Cardiac muscle cell (in vitro differentiated cells and primary cell): ENCODE measurements at regions not wholly inside any gene's neighbourhood (a gene's known extent, or its start where the extent isn't known, plus 50 kb on each side); places are given as distances from the start of the nearest gene placed in this dataset.

ENCODE experiments used
- DNase-seq, 2 donors: peaks; one replicate each; pipeline versions ENCODE4 v3.0.0 to v3.0.0-alpha.2; 2010 to 2017; ENCODE audit warnings: low read depth in 1 of 2, low spot score in 1 of 2
- H3K27ac ChIP-seq: fragments of 200-600 bp; sonication (generic); 2 replicates; pipeline ENCODE4 v1.5.1; 2016
- H3K27me3 ChIP-seq: fragments of 200-600 bp; sonication (generic); 2 replicates; pipeline ENCODE4 v1.6.0; 2016; ENCODE audit warnings: control low read depth
- H3K36me3 ChIP-seq: fragments of 200-600 bp; sonication (generic); 2 replicates; pipeline ENCODE4 v1.5.1; 2016; ENCODE audit warnings: control low read depth
- H3K4me1 ChIP-seq: fragments of 200-600 bp; sonication (generic); 2 replicates; pipeline ENCODE4 v1.8.1; 2017; ENCODE audit warnings: low read depth, mild to moderate bottlenecking, mixed run types
- H3K4me3 ChIP-seq: fragments of 200-600 bp; sonication (generic); 2 replicates; pipeline ENCODE4 v1.5.1; 2016; ENCODE audit warnings: mild to moderate bottlenecking
- H3K9me3 ChIP-seq: fragments of 200-600 bp; sonication (generic); 2 replicates; pipeline ENCODE4 v1.5.1; 2017; ENCODE audit warnings: low read depth, mild to moderate bottlenecking, control low read depth
- CTCF ChIP-seq: IDR thresholded peaks from 2 replicates; pipeline ENCODE4 v1.5.1; 2012; ENCODE audit warnings: low read depth, mild to moderate bottlenecking, low read length

- TF ChIP-seq CTCF, result no peak
- no peaks in the 10 kb centered on the region for H3K36me3 ChIP-seq
- DNase-seq, result peak; percentile 11 to 18
- no peaks in the 10 kb centered on the region for H3K9me3 ChIP-seq
- H3K4me3 ChIP-seq, result no peak overlapping the region
- peaks cover 28% of the 10 kb centered on the region for H3K4me1 ChIP-seq
- H3K27ac ChIP-seq, result no peak overlapping the region
- H3K27me3 ChIP-seq, result no peaks in the 10 kb centered on the region
Observed at GRCh38 chr6:163958646-163959045, 544.1 kb downstream of the QKI start.

- Histone ChIP-seq H3K27me3 (no peaks in the 10 kb centered on the region), H3K4me1 (peaks cover 18% of the 10 kb centered on the region), H3K27ac (no peak overlapping the region), H3K36me3 (no peaks in the 10 kb centered on the region), H3K9me3 (no peaks in the 10 kb centered on the region), H3K4me3 (no peak overlapping the region)
- peak; percentile 94 for TF ChIP-seq CTCF
- peak; percentile 81 to 89 for DNase-seq
Observed at GRCh38 chr6:163956571-163957407, 542.3 kb downstream of the QKI start.

- no peaks in the 10 kb centered on the region for H3K9me3 ChIP-seq
- peaks cover 18% of the 10 kb centered on the region for H3K4me1 ChIP-seq
- no peak for DNase-seq
- H3K4me3 ChIP-seq, result no peak overlapping the region
- no peak for TF ChIP-seq CTCF
- no peak overlapping the region for H3K27ac ChIP-seq
- no peaks in the 10 kb centered on the region for H3K27me3 ChIP-seq
- no peaks in the 10 kb centered on the region for H3K36me3 ChIP-seq
Observed at GRCh38 chr6:163955756-163956155, 541.2 kb downstream of the QKI start.

DNA sequence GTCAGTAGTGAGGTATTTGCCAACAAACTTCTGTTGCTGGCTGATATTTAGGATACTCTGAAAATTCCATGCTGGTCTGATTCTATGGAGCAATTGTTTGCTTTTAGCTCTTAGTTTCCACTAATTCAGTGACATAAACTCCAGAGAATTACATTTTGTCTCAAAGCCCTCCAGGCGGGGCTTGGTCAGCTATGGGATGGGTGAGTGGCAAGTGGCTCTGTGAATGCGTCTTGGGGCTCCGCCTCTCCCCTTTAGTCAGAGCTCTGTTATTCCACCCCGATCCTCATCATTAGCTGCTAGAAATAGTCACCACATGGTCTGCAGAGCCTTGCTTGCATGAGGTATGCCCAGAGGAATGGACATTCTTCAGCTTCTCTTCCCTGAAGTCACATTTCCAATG, 540.6 kb downstream of the QKI start:
- Histone ChIP-seq H3K27me3 (no peaks in the 10 kb centered on the region), H3K4me1 (peaks cover 15% of the 10 kb centered on the region), H3K9me3 (no peaks in the 10 kb centered on the region), H3K4me3 (no peak overlapping the region), H3K27ac (no peak overlapping the region), H3K36me3 (no peaks in the 10 kb centered on the region)
- DNase-seq, result no peak
- no peak for TF ChIP-seq CTCF

DNA sequence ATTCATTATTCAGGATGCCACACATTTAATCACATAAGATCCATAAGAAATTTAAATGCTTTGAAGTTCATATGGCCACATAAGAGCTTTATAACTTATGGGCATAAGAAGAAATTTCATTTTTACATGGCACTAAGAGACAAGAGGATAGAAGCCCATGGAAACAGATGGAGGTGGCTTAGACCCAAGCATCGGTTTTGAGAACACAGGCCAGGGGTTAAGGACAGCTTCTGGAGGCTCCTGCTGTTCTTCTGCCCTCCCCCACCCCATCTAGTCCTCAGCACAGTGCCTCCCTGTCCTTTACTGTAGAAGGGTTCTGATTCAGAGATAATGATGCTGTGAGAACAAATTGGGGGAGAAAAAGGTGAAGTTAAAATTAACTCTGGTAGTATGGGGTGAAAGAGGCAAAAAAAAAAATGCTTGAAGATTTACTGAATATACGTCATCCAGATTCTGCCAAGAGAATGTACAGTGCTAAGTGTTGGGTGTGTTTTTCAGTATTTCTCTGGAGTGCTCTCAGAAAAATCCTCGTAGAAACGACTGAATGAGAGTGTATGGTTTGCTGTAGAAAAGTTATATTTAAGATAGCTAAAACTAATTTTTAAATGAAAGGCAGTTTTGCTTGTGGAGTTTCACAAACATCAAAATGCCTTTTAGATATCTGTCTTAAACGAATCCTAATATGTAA, 539.7 kb downstream of the QKI start:
- H3K4me1 ChIP-seq, result peaks cover 15% of the 10 kb centered on the region
- H3K9me3 ChIP-seq, result no peaks in the 10 kb centered on the region
- H3K27ac ChIP-seq, result no peak overlapping the region
- TF ChIP-seq CTCF, result no peak
- no peaks in the 10 kb centered on the region for H3K36me3 ChIP-seq
- no peak for DNase-seq
- no peaks in the 10 kb centered on the region for H3K27me3 ChIP-seq
- H3K4me3 ChIP-seq, result no peak overlapping the region
